ENCODE measurements at regions not wholly inside any gene's neighbourhood (a gene's known extent, or its start where the extent isn't known, plus 50 kb on each side); places are given as distances from the start of the nearest gene placed in this dataset.

DNA sequence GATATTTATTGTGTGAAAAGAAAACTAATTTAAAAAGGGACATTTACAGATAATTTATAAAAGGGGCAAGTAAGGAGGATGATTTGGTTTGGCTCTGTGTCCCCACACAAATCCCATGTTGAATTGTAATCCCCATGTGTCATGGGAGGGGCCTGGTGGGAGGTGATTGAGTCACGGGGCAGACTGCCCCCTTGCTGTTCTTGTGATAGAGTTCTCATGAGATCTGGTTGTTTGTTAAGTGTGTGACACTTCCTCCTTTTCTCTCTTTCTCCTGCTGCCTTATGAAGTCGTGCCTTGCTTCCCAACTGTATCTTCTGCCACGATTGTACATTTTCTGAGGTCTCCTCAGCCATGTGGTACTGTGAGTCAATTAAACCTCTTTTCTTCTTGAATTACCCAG, 171.0 kb upstream of the SEMA3E start:
- TF ChIP-seq ASH2L (IDR thresholded peaks at IDR 0.05; ENCODE audit: low read length) (no peak), KDM1A (IDR thresholded peaks at IDR 0.05; ENCODE audit: borderline replicate concordance, low read length) (no peak), SIRT6 (IDR thresholded peaks at IDR 0.05; ENCODE audit: low read length) (no peak), MAFK (IDR thresholded peaks at IDR 0.05; ENCODE audit: low read depth, low read length) (no peak), POLR2A (IDR thresholded peaks at IDR 0.05; ENCODE audit: control extremely low read depth in 1 of 2, low read depth in 2 of 2, low read length in 2 of 2) (no peak), RAD21 (IDR thresholded peaks at IDR 0.05 in 1 of 2, conservative IDR thresholded peaks at IDR 0.05 in 1 of 2; ENCODE audit: low read depth in 2 of 2, low read length in 2 of 2) (peak; percentile 23 to 42), TAF1 (IDR thresholded peaks at IDR 0.05; ENCODE audit: low read depth, low read length) (no peak), SIX5 (IDR thresholded peaks at IDR 0.05; ENCODE audit: low read depth, low read length) (no peak)
- TF ChIP-seq, protein P1, sequence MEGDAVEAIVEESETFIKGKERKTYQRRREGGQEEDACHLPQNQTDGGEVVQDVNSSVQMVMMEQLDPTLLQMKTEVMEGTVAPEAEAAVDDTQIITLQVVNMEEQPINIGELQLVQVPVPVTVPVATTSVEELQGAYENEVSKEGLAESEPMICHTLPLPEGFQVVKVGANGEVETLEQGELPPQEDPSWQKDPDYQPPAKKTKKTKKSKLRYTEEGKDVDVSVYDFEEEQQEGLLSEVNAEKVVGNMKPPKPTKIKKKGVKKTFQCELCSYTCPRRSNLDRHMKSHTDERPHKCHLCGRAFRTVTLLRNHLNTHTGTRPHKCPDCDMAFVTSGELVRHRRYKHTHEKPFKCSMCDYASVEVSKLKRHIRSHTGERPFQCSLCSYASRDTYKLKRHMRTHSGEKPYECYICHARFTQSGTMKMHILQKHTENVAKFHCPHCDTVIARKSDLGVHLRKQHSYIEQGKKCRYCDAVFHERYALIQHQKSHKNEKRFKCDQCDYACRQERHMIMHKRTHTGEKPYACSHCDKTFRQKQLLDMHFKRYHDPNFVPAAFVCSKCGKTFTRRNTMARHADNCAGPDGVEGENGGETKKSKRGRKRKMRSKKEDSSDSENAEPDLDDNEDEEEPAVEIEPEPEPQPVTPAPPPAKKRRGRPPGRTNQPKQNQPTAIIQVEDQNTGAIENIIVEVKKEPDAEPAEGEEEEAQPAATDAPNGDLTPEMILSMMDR (IDR thresholded peaks at IDR 0.05; ENCODE audit: control extremely low read depth in 1 of 3, insufficient read depth in 1 of 3, low read depth in 1 of 3, low read length in 3 of 3) = peak in 1 of 3 experiments; percentile 22; a peak in 1 of 4 replicates
- Histone ChIP-seq H4K5ac (ENCODE audit: insufficient read length, low read depth, low read length) (no peak overlapping the region), H3K18ac (ENCODE audit: extremely low read depth, low read length) (no peak overlapping the region), H3K9me3 (ENCODE audit: insufficient read depth in 2 of 2, low read depth in 1 of 2, low read length in 1 of 2) (no peaks in the 10 kb centered on the region), H3K36me3 (ENCODE audit: control insufficient read depth in 2 of 4, insufficient read depth in 4 of 4, low read length in 3 of 4) (no peaks in the 10 kb centered on the region), H3K79me2 (ENCODE audit: control insufficient read depth in 1 of 2, insufficient read depth in 2 of 2, low read length in 2 of 2) (no peaks in the 10 kb centered on the region), H3K23ac (ENCODE audit: insufficient read length) (no peak overlapping the region), H3K27ac (ENCODE audit: low read depth, low read length) (no peak overlapping the region), H2BK5ac (ENCODE audit: low read depth, low read length) (no peak overlapping the region), H3K9ac (replicated peaks in 1 of 4; ENCODE audit: extremely low read depth in 1 of 4, low read depth in 3 of 4, low read length in 3 of 4) (no peak overlapping the region), H3K56ac (replicated peaks; ENCODE audit: insufficient read length, low read depth, low read length) (no peak overlapping the region), H2BK15ac (ENCODE audit: low read length) (no peak overlapping the region), H2BK20ac (ENCODE audit: low read length) (no peak overlapping the region), H3K79me1 (ENCODE audit: low read depth, low read length) (no peaks in the 10 kb centered on the region), H2AFZ (ENCODE audit: low read length) (no peak overlapping the region), H4K20me1 (replicated peaks in 1 of 2; ENCODE audit: control insufficient read depth in 1 of 2, insufficient read depth in 2 of 2, low read length in 2 of 2) (no peaks in the 10 kb centered on the region), H2AK5ac (ENCODE audit: low read depth, low read length) (no peak overlapping the region), H2BK12ac (ENCODE audit: low read depth, low read length) (no peak overlapping the region), H3K14ac (ENCODE audit: insufficient read length) (no peak overlapping the region), H3K4me1 (replicated peaks in 1 of 4; ENCODE audit: control insufficient read depth in 3 of 4, insufficient read depth in 4 of 4, low read length in 3 of 4) (no peaks in the 10 kb centered on the region), H3K4ac (replicated peaks; ENCODE audit: insufficient read length, low read depth, low read length) (no peak overlapping the region), H4K8ac (ENCODE audit: extremely low read depth, insufficient read depth, low read length) (no peak overlapping the region), H2BK120ac (replicated peaks; ENCODE audit: low read depth, low read length) (no peak overlapping the region), H3K23me2 (ENCODE audit: low read depth, low read length) (no peaks in the 10 kb centered on the region), H3K27me3 (replicated peaks in 1 of 4; ENCODE audit: control insufficient read depth in 3 of 4, extremely low read depth in 1 of 4, insufficient read depth in 3 of 4, low read length in 3 of 4) (no peaks in the 10 kb centered on the region), H4K91ac (replicated peaks; ENCODE audit: insufficient read length, low read length) (no peak overlapping the region), H3K4me3 (ENCODE audit: extremely low read depth in 1 of 4, insufficient read depth in 2 of 4, low read depth in 3 of 4, low read length in 4 of 4) (no peak overlapping the region), H3K4me2 (ENCODE audit: insufficient read depth in 1 of 2, low read depth in 2 of 2, low read length in 2 of 2) (no peak overlapping the region)
- ChIA-PET CTCF (ENCODE audit: partially characterized antibody) (no interaction called here), POLR2A (ENCODE audit: partially characterized antibody) (no interaction called here)
- DNase-seq (ENCODE audit: low read depth in 1 of 2, low spot score in 2 of 2) (no peak), FAIRE-seq (peak; percentile 42)
- 82% methylated on average over 3 of the region's 3 CpGs; no CpG with 5 or more reads in 1 of the 2 experiments for WGBS, 2 experiments (ENCODE audit: extremely low coverage in 1 of 2, insufficient coverage in 1 of 2, insufficient read length in 1 of 2, insufficient replicate concordance in 2 of 2, low coverage in 1 of 2, low lambda C conversion rate in 2 of 2, missing lambda C conversion rate in 1 of 2)

Measured in H1 (cell line).